ACC112 (cell line): ENCODE measurements at regions not wholly inside any gene's neighbourhood (a gene's known extent, or its start where the extent isn't known, plus 50 kb on each side); places are given as distances from the start of the nearest gene placed in this dataset.

ENCODE experiments used
- H2AFZ ChIP-seq: fragments of 200-600 bp; sonication (generic); one replicate; pipeline ENCODE4 v1.6.0; 2017; ENCODE audit warnings: antibody characterized with exemption, low read length; ENCODE audit not compliant: unreplicated experiment
- H3K27ac ChIP-seq: fragments of 200-600 bp; sonication (generic); 2 replicates; pipeline ENCODE4 v1.5.1; 2014; ENCODE audit warnings: low read depth, mild to moderate bottlenecking, antibody characterized with exemption, low read length, moderate library complexity
- H3K27me3 ChIP-seq: fragments of 200-600 bp; sonication (generic); 2 replicates; pipeline ENCODE4 v1.6.1; 2014; ENCODE audit warnings: mild to moderate bottlenecking, antibody characterized with exemption, low read length, moderate library complexity, mixed read lengths; ENCODE audit not compliant: insufficient read depth
- H3K36me3 ChIP-seq: fragments of 200-600 bp; sonication (generic); 2 replicates; pipeline ENCODE4 v1.6.1; 2016; ENCODE audit warnings: mild to moderate bottlenecking, antibody characterized with exemption, low read length, moderate library complexity, mixed read lengths; ENCODE audit not compliant: insufficient read depth
- H3K4me1 ChIP-seq: fragments of 200-600 bp; sonication (generic); one replicate; pipeline ENCODE4 v1.6.1; 2016; ENCODE audit warnings: low read length, mixed read lengths; ENCODE audit not compliant: insufficient read depth, unreplicated experiment, control insufficient read depth
- H3K4me3 ChIP-seq: fragments of 200-600 bp; sonication (generic); 2 replicates; pipeline ENCODE4 v1.5.1; 2014; ENCODE audit warnings: mild to moderate bottlenecking, low read depth, low read length
- H3K79me2 ChIP-seq: fragments of 200-600 bp; sonication (generic); one replicate; pipeline ENCODE4 v1.6.0; 2016; ENCODE audit warnings: low read length; ENCODE audit not compliant: control insufficient read depth, unreplicated experiment, insufficient read depth

GRCh38 chr11:15374418-15374817 lies 259.7 kb downstream of the INSC start:
- Histone ChIP-seq H2AFZ (no peak overlapping the region), H3K4me3 (no peak overlapping the region), H3K27me3 (no peaks in the 10 kb centered on the region), H3K79me2 (no peaks in the 10 kb centered on the region), H3K36me3 (no peaks in the 10 kb centered on the region), H3K4me1 (no peaks in the 10 kb centered on the region), H3K27ac (no peak overlapping the region)

- Histone ChIP-seq H3K4me1 (no peaks in the 10 kb centered on the region), H2AFZ (no peak overlapping the region), H3K27ac (no peak overlapping the region), H3K79me2 (no peaks in the 10 kb centered on the region), H3K4me3 (no peak overlapping the region), H3K27me3 (no peaks in the 10 kb centered on the region), H3K36me3 (no peaks in the 10 kb centered on the region)
Measured at GRCh38 chr11:15378941-15379340, 264.2 kb downstream of the INSC start.

GRCh38 chr11:15379483-15379882 lies 264.8 kb downstream of the INSC start:
- Histone ChIP-seq H2AFZ (no peak overlapping the region), H3K79me2 (no peaks in the 10 kb centered on the region), H3K36me3 (no peaks in the 10 kb centered on the region), H3K27ac (no peak overlapping the region), H3K27me3 (no peaks in the 10 kb centered on the region), H3K4me1 (no peaks in the 10 kb centered on the region), H3K4me3 (no peak overlapping the region)

GRCh38 chr11:15390857-15391256 lies 276.1 kb downstream of the INSC start:
- no peak overlapping the region for H3K27ac ChIP-seq
- no peaks in the 10 kb centered on the region for H3K27me3 ChIP-seq
- H3K36me3 ChIP-seq: no peaks in the 10 kb centered on the region
- no peaks in the 10 kb centered on the region for H3K79me2 ChIP-seq
- H2AFZ ChIP-seq: no peak overlapping the region
- H3K4me1 ChIP-seq: no peaks in the 10 kb centered on the region
- no peak overlapping the region for H3K4me3 ChIP-seq

GRCh38 chr11:15396778-15397177 lies 282.1 kb downstream of the INSC start:
- H3K36me3 ChIP-seq: no peaks in the 10 kb centered on the region
- H3K79me2 ChIP-seq: no peaks in the 10 kb centered on the region
- no peaks in the 10 kb centered on the region for H3K4me1 ChIP-seq
- no peak overlapping the region for H3K27ac ChIP-seq
- H3K27me3 ChIP-seq: no peaks in the 10 kb centered on the region
- no peak overlapping the region for H2AFZ ChIP-seq
- no peak overlapping the region for H3K4me3 ChIP-seq

- no peak overlapping the region for H3K4me3 ChIP-seq
- no peaks in the 10 kb centered on the region for H3K4me1 ChIP-seq
Measured at GRCh38 chr11:15406851-15407351, 292.2 kb downstream of the INSC start.

GRCh38 chr11:15412054-15412453 lies 297.3 kb downstream of the INSC start:
- H3K27me3 ChIP-seq: no peaks in the 10 kb centered on the region
- H3K27ac ChIP-seq: no peak overlapping the region
- H3K36me3 ChIP-seq: no peaks in the 10 kb centered on the region
- no peaks in the 10 kb centered on the region for H3K4me1 ChIP-seq
- H3K79me2 ChIP-seq: no peaks in the 10 kb centered on the region
- H2AFZ ChIP-seq: no peak overlapping the region
- no peak overlapping the region for H3K4me3 ChIP-seq

More at GRCh38 chr11:15406851-15407351, 292.2 kb downstream of the INSC start:
- no peaks in the 10 kb centered on the region for H3K79me2 ChIP-seq
- no peak overlapping the region for H2AFZ ChIP-seq
- no peaks in the 10 kb centered on the region for H3K36me3 ChIP-seq
- H3K27ac ChIP-seq: no peak overlapping the region
- no peaks in the 10 kb centered on the region for H3K27me3 ChIP-seq

GRCh38 chr11:15418921-15419320 lies 304.2 kb downstream of the INSC start:
- Histone ChIP-seq H3K27ac (no peak overlapping the region), H3K4me1 (no peaks in the 10 kb centered on the region), H3K79me2 (no peaks in the 10 kb centered on the region), H3K4me3 (no peak overlapping the region), H3K36me3 (no peaks in the 10 kb centered on the region), H3K27me3 (no peaks in the 10 kb centered on the region), H2AFZ (no peak overlapping the region)

- Histone ChIP-seq H3K4me1 (no peaks in the 10 kb centered on the region), H2AFZ (no peak overlapping the region)
Measured at GRCh38 chr11:15419696-15420095, 305.0 kb downstream of the INSC start.

GRCh38 chr11:15430381-15430780 lies 315.7 kb downstream of the INSC start:
- Histone ChIP-seq H3K4me3 (no peak overlapping the region), H3K27me3 (no peaks in the 10 kb centered on the region), H2AFZ (no peak overlapping the region), H3K4me1 (no peaks in the 10 kb centered on the region), H3K27ac (no peak overlapping the region), H3K79me2 (no peaks in the 10 kb centered on the region), H3K36me3 (no peaks in the 10 kb centered on the region)

More at GRCh38 chr11:15419696-15420095, 305.0 kb downstream of the INSC start:
- H3K36me3 ChIP-seq: no peaks in the 10 kb centered on the region
- H3K4me3 ChIP-seq: no peak overlapping the region
- no peaks in the 10 kb centered on the region for H3K79me2 ChIP-seq
- H3K27me3 ChIP-seq: no peaks in the 10 kb centered on the region
- H3K27ac ChIP-seq: no peak overlapping the region

GRCh38 chr11:15434529-15434928 lies 319.8 kb downstream of the INSC start:
- H3K4me1 ChIP-seq: no peaks in the 10 kb centered on the region
- H3K27ac ChIP-seq: no peak overlapping the region
- no peak overlapping the region for H3K4me3 ChIP-seq
- H3K36me3 ChIP-seq: no peaks in the 10 kb centered on the region
- H3K27me3 ChIP-seq: no peaks in the 10 kb centered on the region
- H2AFZ ChIP-seq: no peak overlapping the region
- no peaks in the 10 kb centered on the region for H3K79me2 ChIP-seq
